Spinal cord (tissue), 9 donors: ENCODE measurements at regions not wholly inside any gene's neighbourhood (a gene's known extent, or its start where the extent isn't known, plus 50 kb on each side); places are given as distances from the start of the nearest gene placed in this dataset.

Experiments used
- DNase-seq, 6 donors: peaks; one replicate each; pipeline versions ENCODE4 v3.0.0 to v3.0.0-alpha.2; 2013 to 2015; ENCODE audit warnings: low spot score in 6 of 6, low read depth in 4 of 6
- H3K27ac ChIP-seq: one replicate; pipeline ENCODE4 v1.5.1; 2013; ENCODE audit warnings: low read depth, low read length, control low read depth
- H3K27me3 ChIP-seq: one replicate; pipeline ENCODE4 v1.6.1; 2013; ENCODE audit warnings: low read length; ENCODE audit not compliant: control insufficient read depth, insufficient read depth
- H3K36me3 ChIP-seq: one replicate; pipeline ENCODE4 v1.6.1; 2013; ENCODE audit warnings: low read length; ENCODE audit not compliant: control insufficient read depth, insufficient read depth
- H3K4me1 ChIP-seq: one replicate; pipeline ENCODE4 v1.6.1; 2013; ENCODE audit warnings: low read length; ENCODE audit not compliant: control insufficient read depth, insufficient read depth
- H3K4me3 ChIP-seq: one replicate; pipeline ENCODE4 v1.5.1; 2013; ENCODE audit warnings: low read depth, low read length, control low read depth
- H3K9me3 ChIP-seq: one replicate; pipeline ENCODE4 v1.6.1; 2013; ENCODE audit warnings: low read length; ENCODE audit not compliant: control insufficient read depth, insufficient read depth
- WGBS: methylation state at CpG from one replicate; pipeline ENCODE4 v1.1.5; 2013; ENCODE audit warnings: missing lambda C conversion rate; ENCODE audit not compliant: insufficient coverage; 5-methylcytosine and 5-hydroxymethylcytosine counted together
- donor health status: healthy.

- Histone ChIP-seq H3K9me3 (no peaks in the 10 kb centered on the region), H3K36me3 (no peaks in the 10 kb centered on the region), H3K27ac (no peak overlapping the region), H3K4me1 (no peaks in the 10 kb centered on the region), H3K27me3 (no peaks in the 10 kb centered on the region), H3K4me3 (no peak overlapping the region)
- DNase-seq = peak in 1 of 6 donors; percentile 70
- 67% methylated on average over 10 of the region's 13 CpGs for WGBS
These were observed 144.5 kb upstream of the RUNX3 start for GRCh38 chr1:25074351-25075227.

- Histone ChIP-seq H3K9me3 (no peaks in the 10 kb centered on the region), H3K27me3 (no peaks in the 10 kb centered on the region), H3K4me1 (no peaks in the 10 kb centered on the region), H3K36me3 (no peaks in the 10 kb centered on the region), H3K4me3 (no peak overlapping the region), H3K27ac (no peak overlapping the region)
- WGBS = 76% methylated on average over 11 of the region's 12 CpGs
- DNase-seq = no peak
These were observed 143.7 kb upstream of the RUNX3 start for GRCh38 chr1:25073640-25074270.

GRCh38 chr1:25072461-25072860 lies 142.4 kb upstream of the RUNX3 start:
- H3K36me3 ChIP-seq = no peaks in the 10 kb centered on the region
- no peak overlapping the region for H3K27ac ChIP-seq
- H3K27me3 ChIP-seq = no peaks in the 10 kb centered on the region
- no peaks in the 10 kb centered on the region for H3K9me3 ChIP-seq
- WGBS = 93% methylated on average over 5 of the region's 5 CpGs
- DNase-seq = no peak
- no peaks in the 10 kb centered on the region for H3K4me1 ChIP-seq
- no peak overlapping the region for H3K4me3 ChIP-seq

GRCh38 chr1:25068829-25069228 lies 138.8 kb upstream of the RUNX3 start:
- Histone ChIP-seq H3K36me3 (no peaks in the 10 kb centered on the region), H3K27me3 (peaks cover 2% of the 10 kb centered on the region), H3K27ac (no peak overlapping the region), H3K4me1 (peaks cover 10% of the 10 kb centered on the region), H3K9me3 (no peaks in the 10 kb centered on the region), H3K4me3 (no peak overlapping the region)
- 92% methylated on average over 4 of the region's 4 CpGs for WGBS
- DNase-seq = no peak

GRCh38 chr1:25068316-25068715 lies 138.2 kb upstream of the RUNX3 start:
- Histone ChIP-seq H3K4me1 (peaks cover 10% of the 10 kb centered on the region), H3K9me3 (no peaks in the 10 kb centered on the region), H3K27me3 (peaks cover 2% of the 10 kb centered on the region), H3K4me3 (no peak overlapping the region), H3K27ac (no peak overlapping the region), H3K36me3 (no peaks in the 10 kb centered on the region)
- no peak for DNase-seq
- WGBS = 98% methylated on average over 6 of the region's 6 CpGs

- Histone ChIP-seq H3K4me1 (peaks cover 10% of the 10 kb centered on the region), H3K27me3 (peaks cover 2% of the 10 kb centered on the region), H3K9me3 (no peaks in the 10 kb centered on the region), H3K27ac (no peak overlapping the region), H3K4me3 (no peak overlapping the region), H3K36me3 (no peaks in the 10 kb centered on the region)
- DNase-seq = peak in 1 of 6 donors; percentile 86
- WGBS = 65% methylated on average over 6 of the region's 9 CpGs
These were observed 137.6 kb upstream of the RUNX3 start for GRCh38 chr1:25067518-25068251.

GRCh38 chr1:25066731-25067517 lies 136.8 kb upstream of the RUNX3 start:
- H3K9me3 ChIP-seq = no peaks in the 10 kb centered on the region

GRCh38 chr1:25066256-25066655 lies 136.2 kb upstream of the RUNX3 start:
- H3K4me3 ChIP-seq = no peak overlapping the region
- H3K27me3 ChIP-seq = peaks cover 2% of the 10 kb centered on the region
- H3K9me3 ChIP-seq = no peaks in the 10 kb centered on the region
- peaks cover 10% of the 10 kb centered on the region for H3K4me1 ChIP-seq
- peak in 2 of 6 donors; percentile 9 to 39 for DNase-seq
- WGBS = 19% methylated on average over 8 of the region's 8 CpGs
- H3K27ac ChIP-seq = no peak overlapping the region
- no peaks in the 10 kb centered on the region for H3K36me3 ChIP-seq

More at GRCh38 chr1:25066731-25067517, 136.8 kb upstream of the RUNX3 start:
- no peak for DNase-seq
- Histone ChIP-seq H3K27ac (no peak overlapping the region), H3K36me3 (no peaks in the 10 kb centered on the region), H3K4me3 (no peak overlapping the region), H3K4me1 (peaks cover 10% of the 10 kb centered on the region), H3K27me3 (peaks cover 2% of the 10 kb centered on the region)
- WGBS = 63% methylated on average over 3 of the region's 12 CpGs

GRCh38 chr1:25065795-25066238 lies 135.7 kb upstream of the RUNX3 start:
- Histone ChIP-seq H3K9me3 (no peaks in the 10 kb centered on the region), H3K27me3 (peaks cover 2% of the 10 kb centered on the region), H3K4me3 (no peak overlapping the region), H3K36me3 (no peaks in the 10 kb centered on the region), H3K4me1 (peaks cover 10% of the 10 kb centered on the region), H3K27ac (no peak overlapping the region)
- WGBS = 40% methylated on average over 7 of the region's 18 CpGs
- peak in 1 of 6 donors; percentile 21 for DNase-seq
